Amygdala (tissue), 56 donors: ENCODE measurements at regions not wholly inside any gene's neighbourhood (a gene's known extent, or its start where the extent isn't known, plus 50 kb on each side); places are given as distances from the start of the nearest gene placed in this dataset.
"Not testable (repeated sequence)": the region's sequence is repeated elsewhere in the genome, so short reads cannot be mapped to it uniquely, and the experiment has no call there.

ENCODE experiments used
- DNase-seq, 56 donors: peaks; one replicate each; lab custom pipeline; 2025; lab: John Stamatoyannopoulos, UW

GRCh38 chr13:42373048-42373812 lies 101.3 kb downstream of the AKAP11 start:
- DNase-seq, result no peak

- DNase-seq, result no peak
These were observed 103.7 kb downstream of the AKAP11 start for GRCh38 chr13:42375663-42376062.

GRCh38 chr13:42377640-42378382 lies 105.9 kb downstream of the AKAP11 start:
- no peak for DNase-seq

GRCh38 chr13:42378383-42378780 lies 106.4 kb downstream of the AKAP11 start:
- no peak for DNase-seq

- DNase-seq, result no peak
These were observed 107.3 kb downstream of the AKAP11 start for GRCh38 chr13:42379241-42379640.

- no peak for DNase-seq
These were observed 108.6 kb downstream of the AKAP11 start for GRCh38 chr13:42380420-42381164.

GRCh38 chr13:42381165-42381425 lies 109.1 kb downstream of the AKAP11 start:
- no peak for DNase-seq

GRCh38 chr13:42381426-42381825 lies 109.5 kb downstream of the AKAP11 start:
- DNase-seq, result not testable (repeated sequence)

GRCh38 chr13:42383025-42383424 lies 111.1 kb downstream of the AKAP11 start:
- no peak for DNase-seq

- no peak for DNase-seq
These were observed 112.3 kb downstream of the AKAP11 start for GRCh38 chr13:42384265-42384664.

- DNase-seq, result no peak
These were observed 116.4 kb downstream of the AKAP11 start for GRCh38 chr13:42388326-42388725.

GRCh38 chr13:42389041-42389440 lies 117.1 kb downstream of the AKAP11 start:
- no peak for DNase-seq

GRCh38 chr13:42392180-42392579 lies 120.2 kb downstream of the AKAP11 start:
- no peak for DNase-seq

GRCh38 chr13:42392716-42393572 lies 121.0 kb downstream of the AKAP11 start:
- no peak for DNase-seq

- no peak for DNase-seq
These were observed 121.8 kb downstream of the AKAP11 start for GRCh38 chr13:42393573-42394360.

- no peak for DNase-seq
These were observed 122.4 kb downstream of the AKAP11 start for GRCh38 chr13:42394361-42394708.

- no peak for DNase-seq
These were observed 122.7 kb downstream of the AKAP11 start for GRCh38 chr13:42394711-42395085.

GRCh38 chr13:42395086-42395821 lies 123.3 kb downstream of the AKAP11 start:
- no peak for DNase-seq

GRCh38 chr13:42396501-42396900 lies 124.5 kb downstream of the AKAP11 start:
- no peak for DNase-seq
